ENCODE measurements at regions not wholly inside any gene's neighbourhood (a gene's known extent, or its start where the extent isn't known, plus 50 kb on each side); places are given as distances from the start of the nearest gene placed in this dataset.
A peak's percentile ranks its signal among the peaks of the same experiment; 100 is the strongest.
"Not testable (repeated sequence)": the region's sequence is repeated elsewhere in the genome, so short reads cannot be mapped to it uniquely, and the experiment has no call there.

DNA sequence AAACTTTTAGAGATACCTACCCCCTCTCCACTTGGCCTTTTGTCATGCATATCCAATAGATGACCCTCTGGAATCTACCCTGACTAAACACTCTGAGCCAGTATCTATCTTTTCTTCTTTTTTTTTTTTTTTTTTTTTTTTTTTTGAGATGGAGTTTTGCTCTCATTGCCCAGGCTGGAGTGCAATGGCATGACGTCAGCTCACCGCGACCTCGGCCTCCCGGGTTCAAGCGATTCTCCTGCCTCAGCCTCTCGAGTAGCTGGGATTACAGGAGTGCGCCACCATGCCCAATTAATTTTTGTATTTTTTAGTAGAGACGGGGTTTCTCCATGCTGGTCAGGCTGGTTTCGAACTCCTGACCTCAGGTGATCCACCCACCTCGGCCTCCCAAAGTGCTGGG is 50.8 kb upstream of the GRIN2B start:
- 82% methylated on average over 8 of the region's 11 CpGs for WGBS (ENCODE audit: insufficient coverage)
- not testable (repeated sequence) for H3K9me3 ChIP-seq (replicated peaks; ENCODE audit: control insufficient read depth, low read depth, low read length); H3K4me1 ChIP-seq (ENCODE audit: control insufficient read depth, insufficient read depth, low read length); H3K27me3 ChIP-seq (ENCODE audit: control insufficient read depth, insufficient read depth, low read length); H3K27ac ChIP-seq (ENCODE audit: low read length); H3K4me3 ChIP-seq (ENCODE audit: low read length); DNase-seq; H3K36me3 ChIP-seq (ENCODE audit: control insufficient read depth, insufficient read depth, low read length)

DNA sequence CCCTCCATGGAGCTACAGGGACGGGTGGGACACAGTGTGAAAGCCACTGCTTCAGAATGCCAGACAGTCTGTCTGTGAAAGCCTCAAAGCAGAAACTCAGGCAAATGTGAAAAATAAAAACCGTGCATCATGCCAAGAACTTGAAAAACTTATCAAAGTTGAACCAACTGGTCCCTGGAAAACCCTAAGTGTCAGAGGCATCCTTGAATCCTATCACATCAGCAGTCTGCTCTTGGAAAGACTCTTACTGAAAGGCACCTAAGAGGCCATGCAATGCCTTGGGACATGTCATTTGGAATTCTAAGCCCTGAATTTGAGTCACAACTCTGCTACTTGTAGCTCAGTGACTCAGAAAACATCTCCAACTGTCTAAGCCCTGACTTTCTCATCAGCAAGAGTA is 62.4 kb upstream of the GRIN2B start:
- no peaks in the 10 kb centered on the region for H3K36me3 ChIP-seq (ENCODE audit: control insufficient read depth, insufficient read depth, low read length)
- H3K27ac ChIP-seq (ENCODE audit: low read length), result no peak overlapping the region
- DNase-seq, result no peak
- no peaks in the 10 kb centered on the region for H3K27me3 ChIP-seq (ENCODE audit: control insufficient read depth, insufficient read depth, low read length)
- H3K9me3 ChIP-seq (replicated peaks; ENCODE audit: control insufficient read depth, low read depth, low read length), result no peaks in the 10 kb centered on the region
- 36% methylated on average over 2 of the region's 2 CpGs for WGBS (ENCODE audit: insufficient coverage)
- no peak overlapping the region for H3K4me3 ChIP-seq (ENCODE audit: low read length)
- H3K4me1 ChIP-seq (ENCODE audit: control insufficient read depth, insufficient read depth, low read length), result no peaks in the 10 kb centered on the region

DNA sequence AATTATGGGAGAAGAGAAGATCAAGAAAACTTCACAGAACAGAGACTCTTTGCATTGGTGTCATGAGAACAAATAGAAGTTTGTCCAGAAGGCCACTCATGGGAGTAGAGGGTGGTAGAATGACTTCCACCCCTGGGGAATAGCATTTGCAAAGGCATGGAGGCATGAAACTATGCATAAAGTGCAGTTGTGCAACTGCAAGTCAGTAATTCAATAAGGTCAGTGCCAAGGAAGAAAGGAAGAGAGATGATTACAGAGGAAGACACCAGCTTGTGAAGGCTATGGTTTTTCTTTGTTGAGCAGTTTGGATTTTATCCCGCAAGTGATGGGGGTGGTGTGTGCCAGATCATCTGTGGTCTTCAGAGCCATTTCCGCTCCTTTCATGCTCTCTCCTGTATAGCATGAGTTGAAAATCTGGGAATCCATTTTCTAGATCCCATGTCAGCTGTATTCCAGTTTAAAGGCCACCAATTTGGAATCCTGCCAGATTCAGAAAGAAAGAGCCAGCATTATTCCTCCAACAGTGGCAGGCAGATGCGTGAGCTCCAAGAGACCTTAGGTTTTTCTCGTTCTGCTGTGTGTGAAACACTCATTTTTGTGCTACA is 67.6 kb upstream of the GRIN2B start:
- no peaks in the 10 kb centered on the region for H3K36me3 ChIP-seq (ENCODE audit: control insufficient read depth, insufficient read depth, low read length)
- DNase-seq, result peak; percentile 7
- 48% methylated on average over 2 of the region's 4 CpGs for WGBS (ENCODE audit: insufficient coverage)

DNA sequence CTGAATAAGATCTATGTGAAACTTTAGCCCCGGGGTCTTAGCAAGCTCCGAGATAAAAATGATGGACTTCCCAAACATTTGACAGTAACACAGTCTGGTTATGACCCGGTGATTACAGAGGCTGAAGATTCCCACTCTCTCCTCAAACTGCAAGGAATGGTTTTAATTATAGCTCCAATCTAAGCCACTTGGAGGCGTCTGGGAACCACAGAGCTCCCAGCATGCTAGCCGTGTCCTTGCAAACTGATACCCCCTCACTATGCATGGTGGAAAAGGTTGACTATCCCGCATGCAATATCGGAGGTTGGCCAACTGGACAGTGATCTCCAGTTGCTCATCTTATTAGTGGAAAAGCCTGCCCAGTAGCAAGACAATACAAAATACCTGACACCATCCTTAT is 76.5 kb upstream of the GRIN2B start:
- H3K9me3 ChIP-seq (replicated peaks; ENCODE audit: control insufficient read depth, low read depth, low read length), result no peaks in the 10 kb centered on the region
- no peaks in the 10 kb centered on the region for H3K4me1 ChIP-seq (ENCODE audit: control insufficient read depth, insufficient read depth, low read length)
- no peak for DNase-seq
- WGBS (ENCODE audit: insufficient coverage), result 42% methylated on average over 7 of the region's 7 CpGs
- no peaks in the 10 kb centered on the region for H3K27me3 ChIP-seq (ENCODE audit: control insufficient read depth, insufficient read depth, low read length)
- no peaks in the 10 kb centered on the region for H3K36me3 ChIP-seq (ENCODE audit: control insufficient read depth, insufficient read depth, low read length)
- no peak overlapping the region for H3K4me3 ChIP-seq (ENCODE audit: low read length)
- no peak overlapping the region for H3K27ac ChIP-seq (ENCODE audit: low read length)

More for the DNA sequence above, 67.6 kb upstream of the GRIN2B start:
- Histone ChIP-seq H3K27me3 (ENCODE audit: control insufficient read depth, insufficient read depth, low read length) (no peaks in the 10 kb centered on the region), H3K4me3 (ENCODE audit: low read length) (no peak overlapping the region), H3K4me1 (ENCODE audit: control insufficient read depth, insufficient read depth, low read length) (peaks cover 2% of the 10 kb centered on the region), H3K9me3 (replicated peaks; ENCODE audit: control insufficient read depth, low read depth, low read length) (no peaks in the 10 kb centered on the region), H3K27ac (ENCODE audit: low read length) (no peak overlapping the region)

DNA sequence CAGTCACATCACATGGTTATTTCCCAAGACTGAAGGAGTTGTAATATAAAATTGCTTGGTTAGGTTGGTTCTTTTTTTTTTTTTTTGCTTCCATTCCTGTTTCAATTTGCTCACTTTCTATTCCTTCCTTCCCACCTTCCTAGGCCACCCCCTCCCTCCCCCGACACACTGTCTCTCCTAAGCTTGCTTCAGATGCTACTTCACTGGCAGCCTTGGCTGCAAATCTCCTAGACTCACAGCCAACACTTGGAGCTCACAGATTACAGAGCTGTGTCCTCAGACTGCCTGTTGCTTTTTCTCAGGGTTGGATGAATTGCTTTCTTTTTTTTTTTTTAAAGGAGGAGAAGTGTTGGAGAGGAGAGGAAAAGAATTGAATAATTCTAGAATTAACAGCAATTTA is 77.3 kb upstream of the GRIN2B start:
- no peaks in the 10 kb centered on the region for H3K27me3 ChIP-seq (ENCODE audit: control insufficient read depth, insufficient read depth, low read length)
- no peaks in the 10 kb centered on the region for H3K9me3 ChIP-seq (replicated peaks; ENCODE audit: control insufficient read depth, low read depth, low read length)
- WGBS (ENCODE audit: insufficient coverage), result 78% methylated on average over 1 of the region's 1 CpG
- no peaks in the 10 kb centered on the region for H3K4me1 ChIP-seq (ENCODE audit: control insufficient read depth, insufficient read depth, low read length)
- no peaks in the 10 kb centered on the region for H3K36me3 ChIP-seq (ENCODE audit: control insufficient read depth, insufficient read depth, low read length)
- H3K27ac ChIP-seq (ENCODE audit: low read length), result no peak overlapping the region
- no peak overlapping the region for H3K4me3 ChIP-seq (ENCODE audit: low read length)
- DNase-seq, result no peak

DNA sequence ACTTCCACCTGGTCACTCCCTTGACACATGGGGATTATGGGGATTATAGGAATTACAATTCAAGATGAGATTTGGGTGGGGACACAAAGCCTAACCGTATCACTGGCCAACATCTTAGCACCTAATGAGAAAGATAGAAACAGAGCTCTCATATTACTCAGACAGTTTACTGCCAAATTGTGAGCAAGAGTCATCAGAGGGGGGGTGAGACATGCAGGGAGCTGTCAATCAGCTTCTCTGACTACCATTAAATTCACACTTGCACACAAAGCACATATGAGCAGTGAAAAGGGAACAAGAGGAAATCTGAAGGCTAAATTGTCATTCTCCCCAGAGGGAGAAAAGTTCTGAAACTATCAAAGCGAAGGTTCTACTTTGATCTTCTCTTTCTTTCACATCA is 78.1 kb upstream of the GRIN2B start:
- H3K4me1 ChIP-seq (ENCODE audit: control insufficient read depth, insufficient read depth, low read length), result no peaks in the 10 kb centered on the region
- no peak overlapping the region for H3K27ac ChIP-seq (ENCODE audit: low read length)
- no peaks in the 10 kb centered on the region for H3K27me3 ChIP-seq (ENCODE audit: control insufficient read depth, insufficient read depth, low read length)
- no peaks in the 10 kb centered on the region for H3K9me3 ChIP-seq (replicated peaks; ENCODE audit: control insufficient read depth, low read depth, low read length)
- H3K36me3 ChIP-seq (ENCODE audit: control insufficient read depth, insufficient read depth, low read length), result no peaks in the 10 kb centered on the region
- DNase-seq, result no peak
- H3K4me3 ChIP-seq (ENCODE audit: low read length), result no peak overlapping the region
- 100% methylated on average over 1 of the region's 2 CpGs for WGBS (ENCODE audit: insufficient coverage)

DNA sequence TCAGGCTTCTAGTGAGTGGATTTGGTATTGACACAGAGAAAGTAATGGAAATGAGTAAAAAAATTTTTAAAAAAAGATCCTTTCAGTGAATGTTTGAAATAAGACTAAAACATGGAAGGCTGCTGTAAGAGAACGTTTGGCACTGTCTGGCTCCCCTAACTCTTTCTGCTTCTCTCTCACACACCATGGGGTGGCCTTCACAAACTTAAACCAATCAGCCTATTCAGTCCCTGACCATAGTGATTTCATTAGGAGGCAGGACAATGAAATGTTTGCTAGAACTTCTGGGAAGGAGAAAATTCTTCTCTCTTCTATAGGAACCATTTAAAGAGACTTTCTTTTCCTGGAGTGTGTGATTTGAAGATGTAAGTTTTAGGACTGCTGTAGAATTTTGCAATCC is 84.2 kb upstream of the GRIN2B start:
- Histone ChIP-seq H3K36me3 (ENCODE audit: control insufficient read depth, insufficient read depth, low read length) (no peaks in the 10 kb centered on the region), H3K9me3 (replicated peaks; ENCODE audit: control insufficient read depth, low read depth, low read length) (no peaks in the 10 kb centered on the region), H3K27ac (ENCODE audit: low read length) (no peak overlapping the region), H3K4me1 (ENCODE audit: control insufficient read depth, insufficient read depth, low read length) (no peaks in the 10 kb centered on the region), H3K27me3 (ENCODE audit: control insufficient read depth, insufficient read depth, low read length) (no peaks in the 10 kb centered on the region), H3K4me3 (ENCODE audit: low read length) (no peak overlapping the region)
- no peak for DNase-seq
- WGBS (ENCODE audit: insufficient coverage), result no CpG with 5 or more reads among the region's 1 CpG

DNA sequence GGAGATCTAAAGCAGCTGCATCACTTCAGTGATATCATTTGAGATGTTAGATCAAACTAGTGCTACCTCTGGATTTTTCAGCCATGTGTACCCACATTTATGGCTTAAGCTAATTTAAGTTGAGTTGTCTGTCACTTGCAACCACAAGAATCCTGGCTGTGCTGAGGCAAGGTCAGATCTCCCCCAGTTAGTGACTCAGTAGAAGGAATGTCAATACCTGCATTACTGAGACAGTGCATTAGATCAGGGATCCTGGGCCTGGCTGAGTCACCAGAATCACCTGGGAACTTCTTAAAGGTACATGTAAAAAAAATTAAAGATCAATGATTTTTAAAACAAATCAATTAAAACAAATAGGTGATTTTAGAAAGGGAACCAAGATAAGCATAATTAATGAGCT is 84.6 kb upstream of the GRIN2B start:
- Histone ChIP-seq H3K27me3 (ENCODE audit: control insufficient read depth, insufficient read depth, low read length) (no peaks in the 10 kb centered on the region), H3K4me1 (ENCODE audit: control insufficient read depth, insufficient read depth, low read length) (no peaks in the 10 kb centered on the region), H3K9me3 (replicated peaks; ENCODE audit: control insufficient read depth, low read depth, low read length) (no peaks in the 10 kb centered on the region), H3K27ac (ENCODE audit: low read length) (no peak overlapping the region), H3K36me3 (ENCODE audit: control insufficient read depth, insufficient read depth, low read length) (no peaks in the 10 kb centered on the region), H3K4me3 (ENCODE audit: low read length) (no peak overlapping the region)
- DNase-seq, result no peak

DNA sequence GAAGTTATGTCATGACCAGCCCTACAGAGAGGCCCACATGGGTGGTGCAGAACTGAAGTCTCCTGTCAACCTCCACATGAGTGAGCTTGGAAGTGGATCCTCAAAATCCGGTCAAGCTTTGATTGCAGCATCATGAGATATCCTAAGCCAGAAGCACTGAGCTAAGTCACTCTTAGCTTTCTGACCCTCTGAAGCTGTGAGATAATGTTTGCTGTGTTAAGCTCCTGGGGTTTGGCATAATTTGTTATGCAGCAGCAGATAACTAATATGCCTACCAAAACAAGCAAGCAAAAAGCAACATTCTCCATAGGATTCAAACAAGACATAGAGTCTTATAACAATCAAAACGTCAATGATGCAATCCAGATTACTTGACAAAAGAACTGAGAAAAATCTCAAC is 87.6 kb upstream of the GRIN2B start:
- Histone ChIP-seq H3K36me3 (ENCODE audit: control insufficient read depth, insufficient read depth, low read length) (no peaks in the 10 kb centered on the region), H3K9me3 (replicated peaks; ENCODE audit: control insufficient read depth, low read depth, low read length) (no peaks in the 10 kb centered on the region), H3K27ac (ENCODE audit: low read length) (no peak overlapping the region), H3K4me3 (ENCODE audit: low read length) (no peak overlapping the region), H3K27me3 (ENCODE audit: control insufficient read depth, insufficient read depth, low read length) (no peaks in the 10 kb centered on the region), H3K4me1 (ENCODE audit: control insufficient read depth, insufficient read depth, low read length) (no peaks in the 10 kb centered on the region)
- no CpG with 5 or more reads among the region's 2 CpGs for WGBS (ENCODE audit: insufficient coverage)
- no peak for DNase-seq

DNA sequence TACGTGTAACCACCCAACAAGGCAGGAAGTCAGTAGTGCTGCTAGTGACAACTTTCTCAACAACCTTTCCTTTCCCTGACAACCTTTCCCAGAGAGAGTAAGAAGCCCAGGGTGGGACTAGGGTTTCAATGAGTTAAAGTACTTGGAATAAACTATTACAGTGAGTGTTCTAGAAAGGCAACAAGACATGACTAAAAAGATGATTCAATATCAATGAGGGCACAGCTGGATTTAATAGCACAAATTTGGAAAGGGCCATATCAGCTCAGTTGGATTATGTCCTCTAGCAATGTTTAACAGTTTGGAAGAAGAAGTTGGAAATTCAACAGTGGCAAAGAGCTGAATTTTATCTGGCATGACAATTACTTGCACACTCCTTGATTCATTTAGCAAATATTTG is 90.4 kb upstream of the GRIN2B start:
- no CpG with 5 or more reads among the region's 1 CpG for WGBS (ENCODE audit: insufficient coverage)
- no peaks in the 10 kb centered on the region for H3K4me1 ChIP-seq (ENCODE audit: control insufficient read depth, insufficient read depth, low read length)
- no peaks in the 10 kb centered on the region for H3K27me3 ChIP-seq (ENCODE audit: control insufficient read depth, insufficient read depth, low read length)
- H3K36me3 ChIP-seq (ENCODE audit: control insufficient read depth, insufficient read depth, low read length), result no peaks in the 10 kb centered on the region
- H3K9me3 ChIP-seq (replicated peaks; ENCODE audit: control insufficient read depth, low read depth, low read length), result no peaks in the 10 kb centered on the region
- no peak for DNase-seq
- no peak overlapping the region for H3K4me3 ChIP-seq (ENCODE audit: low read length)
- H3K27ac ChIP-seq (ENCODE audit: low read length), result no peak overlapping the region

DNA sequence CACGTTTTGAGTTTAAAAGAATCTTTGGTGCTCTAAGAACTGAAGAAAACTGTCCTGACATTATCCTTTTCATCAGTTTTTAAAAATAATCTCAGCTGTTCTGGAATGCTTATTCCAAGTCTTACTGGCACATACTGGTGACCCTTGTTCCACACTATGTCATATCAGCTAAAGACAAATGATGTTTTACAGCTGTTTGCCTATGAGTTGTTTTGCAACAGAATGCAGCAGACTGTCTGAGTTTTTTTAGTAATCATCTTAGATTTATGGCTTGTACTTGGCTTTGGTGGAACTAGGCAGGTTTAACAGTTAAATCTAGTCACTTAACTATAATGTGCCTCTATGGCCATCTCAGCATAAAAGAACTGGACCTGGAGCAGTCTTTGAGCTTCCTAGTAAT is 91.6 kb upstream of the GRIN2B start:
- DNase-seq, result no peak

More for the DNA sequence above, 91.6 kb upstream of the GRIN2B start:
- no peaks in the 10 kb centered on the region for H3K27me3 ChIP-seq (ENCODE audit: control insufficient read depth, insufficient read depth, low read length)
- H3K9me3 ChIP-seq (replicated peaks; ENCODE audit: control insufficient read depth, low read depth, low read length), result peaks cover 3% of the 10 kb centered on the region
- H3K36me3 ChIP-seq (ENCODE audit: control insufficient read depth, insufficient read depth, low read length), result no peaks in the 10 kb centered on the region
- no peak overlapping the region for H3K4me3 ChIP-seq (ENCODE audit: low read length)
- WGBS (ENCODE audit: insufficient coverage), result no CpG with 5 or more reads among the region's 1 CpG
- H3K27ac ChIP-seq (ENCODE audit: low read length), result no peak overlapping the region
- H3K4me1 ChIP-seq (ENCODE audit: control insufficient read depth, insufficient read depth, low read length), result no peaks in the 10 kb centered on the region
